ENCODE measurements at regions not wholly inside any gene's neighbourhood (a gene's known extent, or its start where the extent isn't known, plus 50 kb on each side); places are given as distances from the start of the nearest gene placed in this dataset.

DNA sequence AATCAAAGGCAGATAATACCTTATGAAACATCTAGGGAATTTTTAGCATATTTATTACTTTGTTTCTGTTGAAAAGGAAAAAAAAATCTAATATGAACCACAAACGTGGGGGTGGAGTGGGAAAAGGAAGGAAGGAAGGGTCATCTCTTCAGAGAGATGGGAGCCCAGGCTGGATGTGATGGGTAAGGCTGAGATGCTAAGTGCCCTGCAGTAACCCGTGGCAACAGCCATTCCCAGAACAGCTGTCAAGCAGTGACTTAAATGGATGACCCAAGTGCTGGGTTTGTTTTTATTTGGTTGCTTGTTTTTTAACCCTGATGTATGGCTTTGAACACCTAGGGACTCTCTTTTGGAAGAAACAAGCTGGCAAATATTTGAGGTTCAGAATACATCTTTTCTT lies 50.7 kb upstream of the KLF7 start:
- peaks cover 4% of the 10 kb centered on the region for H3K9me3 Mint-ChIP-seq
- peaks cover 1% of the 10 kb centered on the region for H3K27me3 Mint-ChIP-seq
- DNase-seq (ENCODE audit: low spot score in 2 of 2): no peak
- peaks cover 3% of the 10 kb centered on the region for H3K36me3 Mint-ChIP-seq
- no peak for ATAC-seq (ENCODE audit: low read depth)
- no peak overlapping the region for H3K27ac Mint-ChIP-seq
- no peaks in the 10 kb centered on the region for H3K4me1 Mint-ChIP-seq
- H3K4me3 Mint-ChIP-seq: no peak overlapping the region

DNA sequence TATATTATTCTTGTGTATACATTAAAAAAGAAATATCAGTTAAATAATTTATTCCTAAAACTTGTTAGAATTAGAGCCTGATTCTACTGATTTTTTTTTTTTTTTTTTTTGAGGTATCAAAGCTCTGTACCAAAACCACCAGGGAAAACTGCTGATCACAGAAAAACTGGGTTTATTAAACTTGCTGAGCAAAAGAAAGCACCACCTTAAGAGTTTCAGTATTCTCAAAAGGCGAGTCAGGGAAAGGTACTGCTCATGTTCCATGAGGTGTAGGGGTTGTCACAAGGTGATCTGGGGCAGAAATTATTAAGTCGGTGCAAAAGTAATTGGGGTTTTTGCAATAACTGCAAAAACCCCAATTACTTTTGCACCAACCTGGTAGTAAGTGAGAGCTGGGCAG lies 51.7 kb upstream of the KLF7 start:
- ATAC-seq (ENCODE audit: low read depth) (no peak), DNase-seq (ENCODE audit: low spot score in 2 of 2) (no peak)
- no peaks in the 10 kb centered on the region for H3K36me3 Mint-ChIP-seq
- no peaks in the 10 kb centered on the region for H3K27me3 Mint-ChIP-seq
- H3K9me3 Mint-ChIP-seq: no peaks in the 10 kb centered on the region
- no peaks in the 10 kb centered on the region for H3K4me1 Mint-ChIP-seq
- no peak overlapping the region for H3K4me3 Mint-ChIP-seq
- no peak overlapping the region for H3K27ac Mint-ChIP-seq

DNA sequence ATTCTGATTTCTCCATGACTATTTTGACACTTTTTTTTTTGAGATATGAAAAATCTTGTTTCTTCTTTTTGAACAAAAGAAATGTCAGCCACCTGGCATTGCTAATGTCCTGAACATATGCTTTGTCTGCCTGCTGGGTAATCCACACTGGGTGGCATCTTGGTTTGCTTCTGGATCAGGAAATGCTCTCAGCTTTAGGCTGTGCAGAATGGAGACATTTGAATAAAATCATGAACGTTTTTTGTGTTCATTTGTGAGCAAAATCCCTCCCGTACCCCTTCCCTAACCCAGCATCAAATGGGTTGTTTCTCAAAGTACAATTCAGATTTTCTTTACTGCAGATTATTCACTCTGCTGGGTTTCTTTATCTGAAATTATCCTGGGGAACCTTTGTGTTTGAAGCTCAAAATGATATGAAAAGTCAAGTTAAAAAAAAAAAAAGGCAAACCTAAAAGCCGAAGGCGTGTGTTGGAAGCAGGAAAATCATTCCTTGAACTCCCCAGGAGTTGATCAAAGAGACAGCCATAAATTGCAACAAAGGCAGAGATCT lies 53.4 kb upstream of the KLF7 start:
- no peaks in the 10 kb centered on the region for H3K9me3 Mint-ChIP-seq
- no peaks in the 10 kb centered on the region for H3K36me3 Mint-ChIP-seq
- no peak overlapping the region for H3K4me3 Mint-ChIP-seq
- no peak overlapping the region for H3K27ac Mint-ChIP-seq
- no peaks in the 10 kb centered on the region for H3K4me1 Mint-ChIP-seq
- DNase-seq (ENCODE audit: low spot score in 2 of 2) (no peak), ATAC-seq (ENCODE audit: low read depth) (no peak)
- no peaks in the 10 kb centered on the region for H3K27me3 Mint-ChIP-seq

DNA sequence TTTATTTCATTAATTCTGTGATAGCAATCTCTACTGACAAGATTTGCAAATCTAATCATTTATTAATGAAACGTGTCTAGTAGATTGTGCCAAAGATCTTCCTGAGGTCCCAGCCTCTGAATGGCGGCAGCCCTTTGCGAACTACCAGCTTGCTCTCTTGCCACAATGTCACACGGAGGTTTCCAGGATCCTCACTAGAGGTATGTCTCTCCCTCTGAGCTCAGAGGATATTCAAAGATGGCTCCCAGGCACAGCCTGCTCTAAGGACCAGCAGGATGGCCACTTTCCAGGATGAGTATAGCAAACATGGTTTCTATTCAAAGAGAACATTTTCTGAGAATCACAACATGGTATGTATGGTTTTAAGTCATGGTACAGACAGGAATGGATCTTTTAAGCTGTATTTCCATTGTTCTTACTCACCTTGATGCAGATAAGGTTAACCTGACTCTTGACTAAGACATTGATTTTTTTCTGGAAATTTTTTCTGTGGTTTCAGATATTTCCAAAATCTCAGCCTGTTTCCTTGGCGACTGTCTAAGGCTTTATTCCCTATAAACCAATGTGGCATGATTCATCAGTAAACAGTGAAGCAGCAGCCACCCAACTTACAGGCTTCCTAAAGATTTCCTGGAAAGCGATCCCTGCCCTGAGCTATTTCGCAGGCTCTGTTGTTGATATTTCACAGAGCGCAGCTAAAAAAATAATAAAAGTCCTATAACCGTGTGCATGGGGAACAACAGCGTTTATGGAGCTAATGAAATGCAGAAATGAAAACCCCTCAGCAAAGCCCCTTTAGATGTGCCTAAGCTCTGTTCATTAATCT lies 54.1 kb upstream of the KLF7 start:
- no peaks in the 10 kb centered on the region for H3K9me3 Mint-ChIP-seq

DNA sequence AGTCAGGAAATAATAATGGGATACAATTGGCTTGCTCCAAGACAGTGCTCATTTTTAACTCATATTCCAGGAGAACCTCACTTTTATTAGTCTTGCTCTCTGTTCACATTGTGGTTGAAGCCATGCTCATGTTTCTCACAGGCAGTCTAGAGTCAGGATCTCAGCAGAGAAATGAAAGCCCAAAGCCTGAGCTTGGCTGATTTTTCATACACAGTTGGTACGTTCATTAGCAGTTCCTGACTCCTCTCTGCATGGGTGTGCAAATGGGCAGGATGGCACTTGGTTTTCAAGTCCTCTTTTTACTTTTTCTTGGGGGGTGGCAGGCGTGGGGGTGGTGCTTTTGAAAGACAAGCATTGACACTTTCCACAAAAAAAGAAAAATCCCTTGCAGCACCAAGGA lies 56.0 kb upstream of the KLF7 start:
- no peaks in the 10 kb centered on the region for H3K9me3 Mint-ChIP-seq
- no peaks in the 10 kb centered on the region for H3K36me3 Mint-ChIP-seq
- no peak for DNase-seq (ENCODE audit: low spot score in 2 of 2)
- H3K27ac Mint-ChIP-seq: no peak overlapping the region
- peaks cover 6% of the 10 kb centered on the region for H3K27me3 Mint-ChIP-seq
- H3K4me1 Mint-ChIP-seq: peaks cover 2% of the 10 kb centered on the region
- no peak for ATAC-seq (ENCODE audit: low read depth)
- H3K4me3 Mint-ChIP-seq: no peak overlapping the region

More for the DNA sequence above, 54.1 kb upstream of the KLF7 start:
- Mint-ChIP-seq H3K27ac (no peak overlapping the region), H3K36me3 (no peaks in the 10 kb centered on the region), H3K4me3 (no peak overlapping the region), H3K27me3 (peaks cover 2% of the 10 kb centered on the region), H3K4me1 (peaks cover 2% of the 10 kb centered on the region)
- ATAC-seq (ENCODE audit: low read depth) (no peak), DNase-seq (ENCODE audit: low spot score in 2 of 2) (no peak)

DNA sequence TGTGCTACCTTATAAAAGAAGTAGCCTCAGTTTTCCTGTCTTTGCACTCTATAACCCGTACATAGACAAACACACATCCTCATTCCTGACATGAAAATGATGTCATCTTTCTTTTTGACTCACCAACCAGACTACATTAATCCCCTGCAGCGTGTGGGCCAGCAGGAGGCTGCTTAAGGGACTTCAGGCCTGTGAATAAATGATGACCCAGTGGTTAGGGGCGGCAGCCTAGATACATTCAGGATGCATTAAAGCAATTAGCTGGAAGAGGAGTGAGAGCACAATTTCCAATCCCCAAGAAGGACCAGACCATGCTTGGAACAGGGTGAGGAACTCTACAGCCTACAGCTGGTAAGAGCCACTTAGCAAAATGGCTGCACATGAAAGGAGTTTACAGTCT lies 57.3 kb upstream of the KLF7 start:
- H3K27ac Mint-ChIP-seq: no peak overlapping the region
- no peak for ATAC-seq (ENCODE audit: low read depth)

DNA sequence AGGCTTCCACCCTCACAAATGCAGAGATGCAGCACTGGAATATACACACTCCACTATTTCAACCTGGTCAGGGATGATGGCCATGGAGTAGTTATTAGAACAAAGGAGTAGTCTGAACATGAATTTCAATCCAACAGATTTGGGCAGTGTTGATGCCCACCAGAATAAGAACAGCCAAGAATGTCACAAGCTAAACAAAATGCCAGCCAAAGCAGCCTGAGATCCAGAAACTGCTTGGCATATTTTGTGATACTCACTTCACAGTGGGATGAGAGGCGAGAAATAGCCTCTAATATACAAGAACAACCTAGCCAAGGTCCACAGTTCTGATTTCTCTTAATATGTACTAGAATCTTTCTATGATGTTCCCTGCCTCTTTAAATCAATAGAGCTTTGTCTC lies 58.6 kb upstream of the KLF7 start:
- no peak for ATAC-seq (ENCODE audit: low read depth)
- peaks cover 4% of the 10 kb centered on the region for H3K36me3 Mint-ChIP-seq
- H3K4me3 Mint-ChIP-seq: no peak overlapping the region
- H3K4me1 Mint-ChIP-seq: peaks cover 2% of the 10 kb centered on the region
- no peak for DNase-seq (ENCODE audit: low spot score in 2 of 2)
- H3K27ac Mint-ChIP-seq: no peak overlapping the region
- H3K27me3 Mint-ChIP-seq: peaks cover 6% of the 10 kb centered on the region
- no peaks in the 10 kb centered on the region for H3K9me3 Mint-ChIP-seq

More for the DNA sequence above, 57.3 kb upstream of the KLF7 start:
- Mint-ChIP-seq H3K9me3 (no peaks in the 10 kb centered on the region), H3K27me3 (peaks cover 6% of the 10 kb centered on the region), H3K4me3 (no peak overlapping the region), H3K36me3 (no peaks in the 10 kb centered on the region), H3K4me1 (peaks cover 2% of the 10 kb centered on the region)
- no peak for DNase-seq (ENCODE audit: low spot score in 2 of 2)

DNA sequence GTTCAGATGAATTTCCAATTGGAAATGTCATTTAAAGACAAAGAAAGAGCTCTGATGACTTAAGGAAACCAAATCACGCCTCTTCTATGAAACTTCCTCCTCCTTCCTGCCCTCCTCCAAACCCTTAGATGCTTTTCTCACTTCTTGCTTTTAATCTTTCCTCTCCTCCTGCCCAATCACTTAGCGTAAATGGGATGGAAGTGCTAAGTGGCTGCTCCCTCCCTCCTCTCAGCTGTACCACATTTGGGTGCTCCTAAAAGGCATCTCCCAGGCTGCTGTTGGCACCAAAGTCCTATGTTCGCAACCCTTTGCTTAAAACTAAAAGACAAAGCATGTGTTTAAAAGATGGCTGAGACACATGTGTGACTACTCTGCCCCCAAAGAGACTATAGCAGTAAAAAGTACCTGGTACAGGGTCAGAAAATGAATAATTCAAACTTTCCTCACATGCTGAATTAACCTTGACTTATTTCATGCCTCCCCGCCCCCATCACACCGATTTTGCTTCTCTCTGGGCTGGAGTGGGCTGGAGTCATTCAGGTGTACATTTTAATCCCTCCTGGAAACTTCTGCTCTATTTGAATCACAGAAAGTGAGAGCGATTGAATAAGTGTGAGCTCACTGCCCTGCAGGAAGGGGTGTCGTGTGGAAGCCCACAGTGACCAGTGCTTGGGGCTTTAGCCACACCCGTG lies 59.2 kb upstream of the KLF7 start:
- H3K36me3 Mint-ChIP-seq: peaks cover 7% of the 10 kb centered on the region
- no peak overlapping the region for H3K27ac Mint-ChIP-seq
- ATAC-seq (ENCODE audit: low read depth) (no peak), DNase-seq (ENCODE audit: low spot score in 2 of 2) (no peak)
- peaks cover 2% of the 10 kb centered on the region for H3K4me1 Mint-ChIP-seq
- H3K27me3 Mint-ChIP-seq: peaks cover 6% of the 10 kb centered on the region
- H3K9me3 Mint-ChIP-seq: peaks cover 2% of the 10 kb centered on the region
- no peak overlapping the region for H3K4me3 Mint-ChIP-seq

DNA sequence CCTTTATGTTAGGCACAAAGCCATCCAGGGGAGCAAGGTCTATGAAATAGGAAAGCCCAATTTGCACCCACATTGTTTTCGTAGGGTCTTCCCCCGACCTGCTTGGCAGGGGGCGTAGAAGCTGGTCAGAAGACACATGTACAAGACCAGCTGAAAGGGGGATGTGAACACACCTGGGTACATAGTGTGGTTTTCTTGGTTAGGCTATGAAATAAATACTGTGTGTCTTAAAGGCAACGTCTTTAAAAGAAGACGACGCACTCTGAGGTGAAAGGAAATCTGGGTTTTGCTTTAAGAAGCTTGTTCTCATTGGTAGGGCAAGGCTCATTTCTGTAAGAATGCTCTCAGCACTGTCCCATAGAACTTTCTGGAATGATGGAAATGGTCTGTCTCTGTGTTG lies 60.0 kb upstream of the KLF7 start:
- no peak overlapping the region for H3K4me3 Mint-ChIP-seq
- no peak overlapping the region for H3K27ac Mint-ChIP-seq
- peaks cover 6% of the 10 kb centered on the region for H3K4me1 Mint-ChIP-seq
- no peak for ATAC-seq (ENCODE audit: low read depth)
- H3K27me3 Mint-ChIP-seq: peaks cover 6% of the 10 kb centered on the region
- peaks cover 7% of the 10 kb centered on the region for H3K36me3 Mint-ChIP-seq
- H3K9me3 Mint-ChIP-seq: peaks cover 2% of the 10 kb centered on the region
- DNase-seq (ENCODE audit: low spot score in 2 of 2): no peak

DNA sequence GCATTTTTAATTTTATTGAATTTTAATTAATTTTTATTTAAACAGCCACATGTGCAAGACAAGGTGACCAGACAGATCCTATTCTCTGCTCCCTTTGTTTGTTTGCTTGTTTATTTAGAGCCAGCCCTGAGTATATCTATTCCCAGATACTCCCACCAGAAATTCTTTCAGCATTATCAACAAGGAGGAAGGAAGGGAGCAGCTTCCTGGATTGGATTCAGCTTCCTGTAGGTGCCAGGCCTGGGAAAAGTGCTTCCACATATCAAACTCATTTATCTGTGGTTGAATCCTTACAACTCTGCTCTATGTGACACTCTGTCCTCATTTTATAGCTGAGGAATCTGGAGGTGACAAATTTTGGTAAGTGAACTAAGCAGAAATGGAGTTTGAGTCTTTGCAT lies 60.5 kb upstream of the KLF7 start:
- Mint-ChIP-seq H3K27ac (no peak overlapping the region), H3K4me3 (no peak overlapping the region), H3K9me3 (peaks cover 2% of the 10 kb centered on the region), H3K27me3 (peaks cover 6% of the 10 kb centered on the region), H3K36me3 (peaks cover 7% of the 10 kb centered on the region), H3K4me1 (peaks cover 7% of the 10 kb centered on the region)
- DNase-seq (ENCODE audit: low spot score in 2 of 2): no peak
- ATAC-seq (ENCODE audit: low read depth): no peak

DNA sequence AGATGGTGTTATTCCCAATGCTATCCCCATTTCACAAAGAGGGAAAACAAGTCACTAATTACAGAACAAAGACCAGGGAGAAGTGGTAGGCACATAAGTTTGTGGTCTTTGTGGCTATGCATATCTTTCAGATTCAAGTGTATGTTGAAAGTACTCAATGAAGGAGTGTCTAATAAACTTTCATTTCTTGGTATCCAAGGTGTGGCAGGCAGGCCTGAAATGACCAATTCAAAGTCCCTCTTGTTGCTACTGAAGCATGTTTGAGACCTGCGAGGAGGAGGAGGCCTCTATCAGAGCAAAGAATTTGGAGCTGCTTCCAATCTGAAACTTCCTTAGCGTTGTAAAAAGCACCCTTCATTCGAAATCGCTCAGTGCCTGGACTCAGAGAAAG lies 60.9 kb upstream of the KLF7 start:
- H3K36me3 Mint-ChIP-seq: peaks cover 7% of the 10 kb centered on the region
- ATAC-seq (ENCODE audit: low read depth): no peak
- no peak overlapping the region for H3K4me3 Mint-ChIP-seq

DNA sequence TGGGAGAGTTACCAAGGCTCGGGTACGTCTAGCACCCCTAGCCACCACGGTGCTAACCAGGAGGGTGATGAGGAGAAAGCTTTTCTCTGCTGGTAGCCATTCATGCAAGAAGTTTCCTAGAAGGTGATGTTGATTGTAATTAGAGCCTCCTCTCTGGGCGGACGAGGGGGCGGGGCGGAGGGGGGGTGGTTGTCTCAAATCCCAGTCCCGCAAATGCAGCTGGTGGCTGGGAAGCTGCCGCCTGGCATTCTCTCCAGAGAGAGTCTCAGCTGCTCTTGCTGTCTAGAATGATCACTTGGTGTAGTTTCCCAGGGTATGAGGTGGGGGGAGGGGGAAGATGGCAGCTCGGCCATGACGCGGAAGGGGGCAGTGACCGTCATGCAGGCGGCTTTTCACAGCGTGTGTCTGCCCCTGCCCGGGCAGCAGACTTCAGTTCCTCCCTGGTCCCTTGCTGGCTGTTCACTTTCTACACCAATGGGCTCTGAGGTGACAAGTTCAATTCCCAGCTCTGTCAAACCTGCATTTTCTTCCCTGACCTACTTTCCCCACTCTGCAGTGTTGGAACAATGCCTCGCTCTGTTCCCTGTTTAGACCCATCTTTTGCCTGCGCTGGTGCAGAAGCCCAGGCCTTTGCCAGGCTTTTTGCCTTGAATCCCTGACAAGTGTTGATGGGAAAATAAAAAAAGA lies 61.5 kb upstream of the KLF7 start:
- ATAC-seq (ENCODE audit: low read depth) (no peak), DNase-seq (ENCODE audit: low spot score in 2 of 2) (no peak)
- H3K9me3 Mint-ChIP-seq: peaks cover 2% of the 10 kb centered on the region
- no peak overlapping the region for H3K4me3 Mint-ChIP-seq
- H3K4me1 Mint-ChIP-seq: peaks cover 7% of the 10 kb centered on the region
- peaks cover 7% of the 10 kb centered on the region for H3K36me3 Mint-ChIP-seq
- H3K27ac Mint-ChIP-seq: no peak overlapping the region
- H3K27me3 Mint-ChIP-seq: peaks cover 7% of the 10 kb centered on the region

More for the DNA sequence above, 60.9 kb upstream of the KLF7 start:
- Mint-ChIP-seq H3K27me3 (peaks cover 6% of the 10 kb centered on the region), H3K9me3 (peaks cover 2% of the 10 kb centered on the region), H3K4me1 (peaks cover 7% of the 10 kb centered on the region), H3K27ac (no peak overlapping the region)
- no peak for DNase-seq (ENCODE audit: low spot score in 2 of 2)

DNA sequence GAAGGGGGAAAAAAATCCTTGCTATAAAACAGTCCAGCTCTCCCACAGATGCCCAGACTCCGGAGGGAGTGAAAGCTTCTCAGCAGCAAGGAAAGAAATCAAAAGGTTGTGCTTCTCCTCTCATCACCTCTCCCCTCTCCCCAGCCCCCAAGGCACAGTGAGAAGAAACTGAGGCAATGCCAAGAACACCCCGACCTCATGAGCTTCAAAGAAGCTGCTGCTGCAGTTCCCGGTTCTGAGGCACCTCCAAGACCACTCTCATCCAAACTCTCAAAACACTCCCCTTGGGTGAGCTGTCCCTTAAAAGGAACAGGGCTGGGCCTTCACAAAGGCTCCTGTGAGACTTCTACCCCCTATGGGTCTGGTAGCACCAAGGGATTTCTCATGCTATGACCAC lies 62.0 kb upstream of the KLF7 start:
- no peak for DNase-seq (ENCODE audit: low spot score in 2 of 2)
- Mint-ChIP-seq H3K4me3 (no peak overlapping the region), H3K36me3 (peaks cover 7% of the 10 kb centered on the region), H3K4me1 (peaks cover 7% of the 10 kb centered on the region), H3K27me3 (peaks cover 7% of the 10 kb centered on the region), H3K9me3 (peaks cover 2% of the 10 kb centered on the region), H3K27ac (no peak overlapping the region)
- ATAC-seq (ENCODE audit: low read depth): no peak

DNA sequence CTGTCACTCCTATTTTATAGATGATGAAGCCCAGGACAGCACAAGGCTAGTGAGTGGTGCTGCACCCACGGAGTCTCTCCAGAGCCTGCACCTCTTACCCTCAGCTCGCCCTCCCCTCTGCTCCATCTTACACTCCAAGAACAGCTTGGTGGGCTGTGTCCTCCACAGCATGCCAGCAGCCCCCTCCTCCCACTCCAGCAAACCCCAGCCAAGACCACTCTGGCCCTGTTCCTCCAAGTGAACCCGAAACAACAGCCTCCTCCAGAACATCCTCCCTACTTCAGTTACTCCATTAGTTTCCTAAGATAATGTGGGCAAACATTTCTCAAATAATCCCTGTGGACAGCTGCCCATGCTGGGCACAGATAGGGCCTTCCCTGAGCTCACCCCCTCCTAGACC lies 62.7 kb upstream of the KLF7 start:
- Mint-ChIP-seq H3K27me3 (peaks cover 7% of the 10 kb centered on the region), H3K36me3 (peaks cover 7% of the 10 kb centered on the region)

More for the DNA sequence above, 62.7 kb upstream of the KLF7 start:
- DNase-seq (ENCODE audit: low spot score in 2 of 2) (no peak), ATAC-seq (ENCODE audit: low read depth) (no peak)
- Mint-ChIP-seq H3K27ac (no peak overlapping the region), H3K4me3 (no peak overlapping the region), H3K4me1 (peaks cover 7% of the 10 kb centered on the region), H3K9me3 (peaks cover 2% of the 10 kb centered on the region)
